HG03095 (cell line): ENCODE measurements at regions not wholly inside any gene's neighbourhood (a gene's known extent, or its start where the extent isn't known, plus 50 kb on each side); places are given as distances from the start of the nearest gene placed in this dataset.
"Not testable (repeated sequence)": the region's sequence is repeated elsewhere in the genome, so short reads cannot be mapped to it uniquely, and the experiment has no call there.

ENCODE experiments used
- ATAC-seq: cut with Tn5 transposase; IDR thresholded peaks from one replicate; pipeline ENCODE4 v1.9.1; 2021; ENCODE audit warnings: moderate library complexity; ENCODE audit not compliant: unreplicated experiment

DNA sequence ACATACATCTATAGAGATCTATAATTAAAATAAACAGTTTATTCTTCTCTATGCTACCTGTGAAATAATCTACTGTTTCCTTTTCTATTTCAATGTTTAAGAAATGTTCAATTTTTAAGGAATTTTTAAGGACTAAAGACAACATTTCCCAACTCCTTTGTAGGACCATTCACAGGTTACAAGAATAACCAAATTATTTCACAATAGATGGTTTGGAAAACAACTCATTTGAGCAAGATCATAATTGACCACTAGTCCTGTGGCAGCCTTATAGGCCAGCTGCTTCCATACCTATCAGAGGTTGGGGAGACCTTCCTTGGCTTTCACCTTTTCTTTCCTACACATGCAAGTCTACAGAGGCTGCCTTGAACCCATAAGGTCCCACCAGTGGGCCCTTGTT, 193.7 kb downstream of the TTC39B start:
- no peak for ATAC-seq

DNA sequence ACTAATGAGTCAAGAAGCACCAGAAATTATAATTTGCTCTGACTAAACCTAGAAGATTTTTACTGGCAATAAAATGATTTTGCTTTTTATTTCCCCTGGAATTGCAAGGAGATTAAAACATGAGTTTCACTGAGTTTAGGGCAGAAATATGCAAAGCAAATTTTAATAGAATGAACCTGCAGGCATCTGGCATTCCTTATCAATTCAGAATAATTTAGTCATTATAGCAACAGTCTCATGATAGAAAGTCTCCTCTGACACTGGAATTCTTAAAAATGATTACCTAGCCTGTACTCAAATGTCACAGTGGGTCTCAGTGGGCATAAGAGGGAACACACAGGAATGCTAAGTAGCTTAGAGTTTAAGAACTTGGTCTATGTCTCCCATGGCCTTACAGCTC, 195.9 kb downstream of the TTC39B start:
- ATAC-seq = no peak

DNA sequence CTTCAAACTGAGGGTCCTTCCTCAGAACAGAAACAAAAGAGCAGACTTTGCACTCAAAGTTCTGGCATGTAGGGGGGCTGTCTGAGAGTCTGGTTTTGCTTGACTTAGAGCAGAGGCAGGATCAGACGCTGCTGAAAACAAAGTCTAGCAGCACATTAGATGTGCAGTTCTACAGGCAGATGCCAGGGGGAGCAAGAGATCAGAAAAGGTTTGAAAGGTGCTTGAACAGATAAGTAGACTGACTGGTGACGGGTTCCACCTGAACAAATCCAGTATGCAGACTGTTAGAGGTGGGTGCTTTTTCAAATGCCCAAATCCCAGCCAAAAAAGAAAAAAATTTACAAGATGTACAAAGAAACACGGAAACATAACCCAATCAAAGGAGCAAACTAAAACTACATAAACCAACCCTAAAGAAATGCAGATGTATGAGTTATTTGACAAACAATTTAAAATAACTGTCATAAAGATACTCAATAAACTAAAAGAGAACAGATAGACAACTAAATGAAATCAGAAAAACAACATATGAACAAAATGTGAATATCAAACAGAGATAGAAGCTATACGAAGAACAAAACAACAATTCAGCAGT, 194.7 kb upstream of the FREM1 start:
- peak; percentile 93 for ATAC-seq

DNA sequence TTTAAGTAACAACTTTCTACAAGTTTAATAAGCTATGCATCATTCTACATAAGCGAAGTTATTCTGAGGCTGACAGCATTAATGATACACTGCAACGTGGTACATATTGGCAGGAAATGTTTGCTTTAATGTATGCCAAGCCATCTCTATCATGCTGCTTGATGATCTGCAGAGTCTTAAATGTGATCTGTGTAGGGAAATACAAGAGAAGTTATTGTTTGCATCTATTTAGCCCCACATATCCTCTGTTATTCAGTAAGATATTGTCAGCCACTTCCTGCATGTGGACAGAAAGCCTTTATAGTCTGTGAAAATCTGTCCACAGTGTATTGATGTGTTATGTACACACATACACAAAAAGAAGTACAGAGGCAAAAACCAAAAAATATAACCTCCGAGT, 193.1 kb upstream of the FREM1 start:
- no peak for ATAC-seq

DNA sequence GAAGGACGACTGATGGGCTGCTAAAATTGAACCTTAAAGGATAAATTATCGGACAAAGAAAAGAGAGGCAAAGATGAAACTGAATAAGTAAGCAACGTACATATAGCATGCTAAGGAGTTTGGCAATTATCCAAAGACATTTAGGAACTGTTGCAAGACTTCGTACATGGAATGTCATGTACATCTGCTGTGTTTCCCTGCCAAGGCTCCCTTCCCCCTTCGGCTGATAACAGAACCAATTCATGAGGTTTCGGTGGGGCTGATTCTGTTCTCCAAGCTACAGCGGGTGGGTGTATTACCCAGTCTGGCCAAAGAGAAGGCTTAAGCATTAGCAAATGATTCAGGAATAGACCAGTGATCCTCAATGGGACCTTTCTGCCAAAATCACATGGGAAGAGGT, 190.9 kb upstream of the FREM1 start:
- no peak for ATAC-seq

DNA sequence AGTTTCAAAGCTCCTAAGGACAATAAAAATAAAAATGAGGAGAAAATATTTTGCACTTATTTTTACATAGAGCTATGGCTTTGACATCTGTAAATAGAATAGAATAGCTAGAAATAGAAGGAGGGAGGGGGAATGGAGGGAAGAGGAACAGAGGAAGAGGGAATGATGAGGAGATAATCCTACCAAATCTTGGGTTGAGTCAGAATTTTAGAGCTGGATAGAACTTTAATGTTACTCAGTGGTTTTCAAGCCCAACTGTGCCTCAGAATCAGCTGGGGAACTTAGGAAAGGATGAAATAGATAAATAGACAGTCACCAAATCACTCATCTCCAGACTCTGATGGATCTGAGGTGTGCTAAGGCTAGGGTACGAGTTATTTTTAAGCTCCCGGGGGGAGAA, 190.3 kb upstream of the FREM1 start:
- no peak for ATAC-seq

DNA sequence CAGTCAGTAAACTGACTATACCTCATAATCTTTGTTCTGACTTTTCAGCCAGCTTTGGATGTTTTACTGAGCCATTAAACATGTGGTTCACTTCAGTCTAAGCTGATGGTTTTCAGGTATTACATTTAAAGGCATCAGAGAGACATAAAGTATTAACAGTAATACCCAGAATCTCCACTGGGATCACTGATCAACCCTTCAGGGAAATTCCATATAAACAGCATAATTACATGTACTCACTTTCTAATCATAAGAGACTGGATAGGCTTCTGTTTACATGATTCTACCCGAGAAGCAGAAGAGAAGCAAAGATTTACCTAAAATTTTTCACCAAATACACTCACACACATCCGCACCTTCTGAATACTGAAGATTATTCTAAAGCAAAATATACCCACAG, 186.7 kb upstream of the FREM1 start:
- ATAC-seq = no peak

DNA sequence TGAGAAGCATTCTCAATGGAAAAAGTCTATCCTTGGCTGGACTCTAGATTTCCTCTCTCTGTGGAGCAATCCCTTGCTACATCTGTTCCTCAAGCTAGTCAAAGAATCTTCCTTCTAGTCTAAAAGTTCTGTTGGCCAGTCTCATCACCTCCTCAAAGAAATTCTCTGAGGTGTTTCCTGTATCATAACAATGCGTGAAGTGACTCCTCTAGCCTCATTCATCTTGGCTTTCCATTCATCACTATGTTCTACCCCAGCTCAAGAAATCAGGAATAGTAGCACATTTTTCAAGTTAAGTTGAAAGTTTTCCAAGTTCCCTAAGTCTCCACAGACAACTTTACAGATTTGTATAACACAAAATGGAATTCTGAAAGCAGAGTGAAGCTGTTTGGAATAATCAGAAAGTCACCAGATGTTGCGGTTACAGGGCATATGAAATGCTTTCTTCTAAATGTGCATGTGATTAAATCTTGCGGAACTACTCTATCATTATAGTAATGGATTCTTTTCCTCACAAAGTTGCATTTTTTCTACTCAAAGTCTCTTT, 176.6 kb upstream of the FREM1 start:
- ATAC-seq = no peak

DNA sequence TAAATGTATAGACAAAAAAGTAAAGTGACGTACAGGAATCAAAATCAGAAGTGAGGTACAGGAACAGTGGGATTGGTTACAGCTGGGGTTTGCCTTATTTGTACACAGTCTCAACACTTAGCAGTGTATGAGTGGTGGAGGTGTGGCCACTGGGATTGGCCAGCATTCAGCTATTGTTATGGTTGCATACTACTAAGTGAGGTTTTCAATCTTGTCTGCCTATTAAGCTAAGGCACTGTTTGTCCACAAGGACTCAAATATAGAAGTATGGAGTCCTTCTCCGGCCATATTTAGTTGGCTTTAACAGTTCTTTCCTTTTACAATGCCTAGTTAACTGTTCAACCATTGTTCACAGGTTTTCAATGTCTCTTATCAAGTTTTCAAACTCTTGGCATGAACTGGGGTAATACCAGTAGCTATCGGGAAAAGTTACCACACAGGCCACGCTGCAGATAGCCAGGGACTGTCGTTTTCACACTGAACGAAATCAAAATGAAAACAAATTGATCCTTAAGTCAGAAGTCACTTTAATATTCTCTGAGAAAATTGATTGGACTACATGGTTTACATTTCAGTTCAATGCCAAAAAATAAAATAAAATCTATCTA, 176.0 kb upstream of the FREM1 start:
- ATAC-seq = no peak

DNA sequence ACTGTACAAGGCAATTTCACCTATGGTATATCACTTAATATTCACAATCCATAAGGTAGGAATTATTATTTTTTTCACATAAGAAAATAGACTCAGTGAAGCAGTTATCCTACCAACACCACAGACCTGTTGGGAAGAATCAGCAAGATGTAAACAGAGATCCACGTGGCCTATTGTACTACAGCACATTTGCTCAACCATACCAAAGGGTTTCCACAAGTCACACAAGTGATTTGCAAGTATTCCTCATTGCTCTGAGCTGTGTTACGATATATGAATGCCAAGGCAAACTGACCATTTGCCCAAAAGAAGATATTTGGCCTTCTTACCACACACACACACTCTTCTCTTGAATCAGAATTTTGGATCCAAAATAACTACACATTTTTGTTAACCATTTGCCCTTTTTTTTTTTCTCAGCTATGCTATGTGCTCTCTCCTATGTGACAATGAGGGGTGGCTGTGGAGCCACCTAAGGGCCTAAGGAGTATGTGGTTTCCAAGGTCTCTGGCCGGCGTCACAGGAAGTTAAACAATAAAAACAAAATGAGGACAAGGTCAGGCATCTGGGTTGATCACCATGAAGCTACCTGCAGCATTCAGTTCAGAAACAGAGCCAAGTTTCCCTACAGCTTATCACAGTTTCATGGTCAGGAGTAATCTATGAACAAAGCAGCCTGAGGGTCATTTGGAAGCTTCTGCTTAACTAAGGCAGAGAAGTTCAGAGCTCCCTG, 171.0 kb upstream of the FREM1 start:
- no peak for ATAC-seq

DNA sequence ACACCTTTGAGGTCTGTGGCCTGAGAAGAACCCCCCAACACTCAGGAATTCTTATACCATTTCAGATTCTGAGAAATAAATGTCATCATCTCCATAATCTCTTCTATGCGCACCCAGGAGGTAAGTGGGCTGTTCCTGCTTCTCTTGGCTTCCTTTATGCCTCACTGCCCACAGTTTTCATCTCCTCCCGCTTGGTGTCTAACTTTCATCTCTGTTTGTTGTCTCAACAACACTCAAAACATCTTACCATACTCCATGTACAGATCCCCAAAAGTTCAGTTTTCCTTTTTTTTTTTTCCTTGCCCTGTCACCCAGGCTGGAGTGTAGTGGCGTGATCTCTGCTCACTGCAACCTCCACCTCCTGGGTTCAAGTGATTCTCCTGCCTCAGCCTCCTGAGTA, 170.2 kb upstream of the FREM1 start:
- ATAC-seq = no peak

DNA sequence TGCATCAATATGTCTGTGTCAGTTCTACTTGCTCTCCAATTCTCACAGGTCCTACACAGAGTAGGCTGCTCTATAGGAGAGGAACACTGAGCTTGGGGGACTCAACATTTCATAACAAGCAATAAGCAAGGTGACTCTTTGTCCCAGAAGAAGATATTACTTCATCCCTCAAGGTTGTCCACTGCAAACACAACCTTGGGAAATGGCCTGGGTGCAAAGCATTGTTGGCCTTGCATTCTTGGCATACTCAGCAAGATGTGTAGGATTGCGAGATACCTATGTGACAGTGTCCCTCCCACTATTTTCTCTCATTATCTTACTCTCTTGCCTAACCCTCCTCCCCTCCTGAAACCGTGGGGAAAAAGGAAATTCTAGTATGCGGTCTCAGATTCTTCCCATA, 169.8 kb upstream of the FREM1 start:
- no peak for ATAC-seq

DNA sequence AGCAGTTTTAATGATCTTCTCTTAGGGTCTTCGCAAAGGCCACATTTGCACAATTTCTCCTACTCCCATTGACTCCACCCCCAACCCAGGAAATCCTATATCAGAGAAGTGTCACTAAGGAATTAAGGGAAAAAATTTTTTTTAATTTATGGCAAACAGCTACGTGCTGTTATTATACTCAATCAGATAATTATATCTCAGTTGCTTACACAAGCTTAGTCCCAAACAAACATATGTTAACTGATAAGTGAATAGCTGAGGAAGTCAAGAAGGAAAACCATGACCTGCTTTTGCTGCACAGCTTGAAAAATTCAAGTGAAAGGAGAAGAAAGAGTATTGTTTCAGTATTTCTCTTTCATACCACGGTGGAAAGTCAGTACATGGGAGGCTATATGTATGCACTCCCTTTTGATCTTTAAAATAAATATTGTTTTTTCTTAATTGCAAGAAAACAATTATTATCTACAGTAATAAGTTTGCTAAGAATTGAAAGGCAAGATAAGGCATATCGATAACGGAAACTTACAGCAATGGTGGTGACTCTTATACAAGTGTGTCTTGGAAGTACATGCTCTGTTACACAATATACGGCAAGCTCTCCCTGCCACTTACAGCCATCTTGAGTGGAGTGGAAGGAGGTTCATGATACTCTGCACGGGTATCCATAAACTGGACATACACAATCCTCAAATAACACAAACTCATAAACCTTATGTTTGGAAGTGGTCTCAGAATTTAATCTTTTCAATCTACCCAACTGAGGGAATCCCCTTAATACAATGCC, 167.9 kb upstream of the FREM1 start:
- no peak for ATAC-seq

DNA sequence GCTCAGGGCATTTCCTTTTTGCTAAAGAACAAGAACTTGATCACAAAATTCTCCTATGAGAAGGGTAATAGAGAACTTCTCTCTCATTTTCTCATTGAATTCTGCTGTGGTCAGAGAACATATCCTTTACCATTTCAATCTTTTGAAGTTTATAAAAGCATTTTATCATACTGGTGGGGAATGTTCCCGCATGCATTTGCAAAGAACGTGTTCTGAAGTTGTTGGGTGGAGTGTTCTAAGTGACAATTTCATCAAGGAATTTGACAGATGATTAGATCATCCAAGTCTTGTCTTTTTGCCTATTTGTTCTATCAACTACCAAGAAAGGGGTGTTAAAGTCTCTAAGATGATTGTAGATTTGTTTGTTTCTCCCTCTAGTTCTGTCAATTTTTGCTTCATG, 163.4 kb upstream of the FREM1 start:
- ATAC-seq = no peak

DNA sequence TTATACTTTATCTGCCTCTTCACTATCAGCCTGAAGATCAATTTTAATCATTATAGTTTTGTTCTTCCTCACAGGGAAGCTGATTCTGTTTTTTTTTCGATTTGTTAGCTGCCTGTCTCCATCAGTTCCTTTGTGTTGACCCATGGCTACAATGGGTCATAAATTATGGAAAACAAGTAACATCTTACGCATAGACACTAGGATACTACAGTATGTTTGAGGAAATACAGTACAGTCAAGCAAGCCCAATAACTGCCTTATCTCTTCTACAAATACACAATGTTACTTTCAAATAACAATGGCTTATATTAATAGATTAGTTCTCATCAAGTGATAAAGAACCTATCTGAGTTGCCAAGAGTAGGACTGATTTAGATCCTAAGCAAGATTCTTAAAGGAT, 160.5 kb upstream of the FREM1 start:
- ATAC-seq = no peak

DNA sequence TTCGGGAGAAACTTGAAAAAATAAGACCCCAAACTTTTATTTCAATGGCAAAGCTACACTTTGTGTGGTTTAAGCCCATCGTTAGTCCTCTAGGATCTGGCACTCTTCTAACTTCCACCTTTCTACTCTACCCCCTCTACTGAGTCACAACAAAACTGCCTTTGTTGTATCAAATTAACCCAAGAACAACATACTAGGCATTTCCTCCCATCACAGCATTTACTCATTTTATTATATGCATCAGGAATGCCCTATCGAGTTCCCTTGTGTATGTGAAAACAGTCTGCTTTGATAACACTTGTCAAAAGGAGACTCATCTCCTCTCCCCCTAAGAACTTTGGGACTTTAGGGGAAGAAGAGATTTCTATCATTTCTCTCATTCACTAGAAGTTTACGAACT, 158.9 kb upstream of the FREM1 start:
- ATAC-seq = no peak

DNA sequence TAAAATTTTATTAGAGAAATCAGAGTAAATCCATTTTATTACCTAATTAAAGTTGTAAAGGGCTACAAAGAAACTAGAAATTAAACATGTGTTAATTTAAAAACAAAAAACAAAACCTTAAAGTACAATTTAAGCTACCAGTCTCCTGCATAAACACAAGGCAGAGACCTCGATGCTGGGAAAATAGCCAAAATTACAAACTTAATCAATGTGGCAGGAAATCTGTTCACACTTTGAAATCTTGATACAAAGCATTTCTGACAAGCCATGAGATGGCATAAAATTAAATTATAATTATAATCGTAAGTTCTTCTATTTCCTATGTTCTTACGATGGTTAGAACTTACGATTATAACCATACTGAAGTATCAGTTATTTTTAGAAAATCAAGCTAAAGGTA, 158.0 kb upstream of the FREM1 start:
- no peak for ATAC-seq

DNA sequence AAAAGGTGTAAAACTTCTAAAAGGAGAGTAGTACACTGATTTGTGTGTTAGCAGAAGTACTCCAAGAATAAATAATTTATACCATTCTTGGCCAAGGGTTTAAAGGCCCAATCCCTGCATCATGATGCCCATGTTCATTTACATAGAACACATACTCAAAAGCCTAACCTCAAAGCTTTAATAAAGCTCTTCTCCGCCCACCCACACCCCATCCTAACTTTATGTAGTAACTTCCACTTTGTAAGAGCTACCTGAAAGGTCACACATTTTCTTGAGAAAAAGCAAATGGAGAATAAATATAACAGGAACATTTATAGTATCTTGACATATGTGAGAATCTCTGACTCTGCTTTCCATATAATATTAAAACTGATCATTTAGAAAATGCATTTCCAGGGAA, 148.8 kb upstream of the FREM1 start:
- no peak for ATAC-seq

DNA sequence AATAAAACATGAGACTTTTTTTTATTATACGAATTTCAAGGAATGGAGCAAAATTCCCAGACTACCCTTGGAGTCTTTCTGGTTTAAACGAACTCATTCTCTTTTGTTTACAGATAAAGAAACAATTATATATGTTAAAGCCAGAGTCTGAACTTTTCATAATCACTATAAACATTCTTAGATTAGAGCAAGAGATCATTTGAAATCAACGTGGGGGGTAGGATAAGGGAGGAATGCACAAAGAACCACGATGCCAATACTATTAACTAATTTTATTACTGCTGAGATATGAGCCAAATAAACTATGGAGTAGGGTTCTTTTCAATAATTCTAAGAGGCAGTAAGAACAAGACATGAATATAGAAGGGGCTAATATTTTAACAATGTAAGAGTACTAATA, 148.0 kb upstream of the FREM1 start:
- ATAC-seq = no peak

DNA sequence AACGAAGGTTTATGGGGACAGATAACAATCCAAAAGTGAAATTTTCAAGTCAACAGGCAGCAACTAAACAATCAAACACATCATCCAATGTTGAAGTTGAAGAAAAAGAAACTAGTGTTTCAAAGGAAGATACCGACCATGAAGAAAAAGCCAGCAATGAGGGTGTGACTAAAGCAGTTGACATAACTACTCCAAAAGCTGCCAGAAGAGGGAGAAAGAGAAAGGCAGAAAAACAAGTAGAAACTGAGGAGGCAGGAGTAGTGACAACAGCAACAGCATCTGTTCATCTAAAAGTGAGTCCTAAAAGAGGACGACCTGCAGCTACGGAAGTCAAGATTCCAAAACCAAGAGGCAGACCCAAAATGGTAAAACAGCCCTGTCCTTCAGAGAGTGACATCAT, 145.1 kb upstream of the FREM1 start:
- ATAC-seq = not testable (repeated sequence)

DNA sequence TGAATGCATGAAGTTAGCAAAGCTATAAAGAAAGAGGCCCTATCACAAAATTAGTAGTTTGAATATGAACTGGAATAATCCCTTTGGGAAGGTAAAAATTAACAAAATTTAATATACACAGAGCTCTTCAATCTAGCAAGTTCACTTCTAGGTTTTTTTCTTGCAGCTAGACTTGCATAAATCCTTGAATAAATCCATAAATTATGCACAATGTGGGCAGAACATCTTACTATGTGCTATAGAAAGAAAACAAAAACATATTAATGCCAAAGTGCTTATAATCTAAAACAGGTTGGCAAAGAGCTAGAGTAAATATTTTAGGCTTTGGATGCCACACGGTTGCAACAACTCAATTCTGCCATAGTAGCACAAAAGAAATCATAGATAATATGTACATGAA, 138.5 kb upstream of the FREM1 start:
- ATAC-seq = no peak
